RPMI7951 (cell line): ENCODE measurements at regions not wholly inside any gene's neighbourhood (a gene's known extent, or its start where the extent isn't known, plus 50 kb on each side); places are given as distances from the start of the nearest gene placed in this dataset.
A peak's percentile ranks its signal among the peaks of the same experiment; 100 is the strongest.
"Not testable (repeated sequence)": the region's sequence is repeated elsewhere in the genome, so short reads cannot be mapped to it uniquely, and the experiment has no call there.

Source experiments
- DNase-seq: peaks from one replicate; pipeline ENCODE4 v3.0.0-alpha.2; 2012; ENCODE audit warnings: low read depth

DNA sequence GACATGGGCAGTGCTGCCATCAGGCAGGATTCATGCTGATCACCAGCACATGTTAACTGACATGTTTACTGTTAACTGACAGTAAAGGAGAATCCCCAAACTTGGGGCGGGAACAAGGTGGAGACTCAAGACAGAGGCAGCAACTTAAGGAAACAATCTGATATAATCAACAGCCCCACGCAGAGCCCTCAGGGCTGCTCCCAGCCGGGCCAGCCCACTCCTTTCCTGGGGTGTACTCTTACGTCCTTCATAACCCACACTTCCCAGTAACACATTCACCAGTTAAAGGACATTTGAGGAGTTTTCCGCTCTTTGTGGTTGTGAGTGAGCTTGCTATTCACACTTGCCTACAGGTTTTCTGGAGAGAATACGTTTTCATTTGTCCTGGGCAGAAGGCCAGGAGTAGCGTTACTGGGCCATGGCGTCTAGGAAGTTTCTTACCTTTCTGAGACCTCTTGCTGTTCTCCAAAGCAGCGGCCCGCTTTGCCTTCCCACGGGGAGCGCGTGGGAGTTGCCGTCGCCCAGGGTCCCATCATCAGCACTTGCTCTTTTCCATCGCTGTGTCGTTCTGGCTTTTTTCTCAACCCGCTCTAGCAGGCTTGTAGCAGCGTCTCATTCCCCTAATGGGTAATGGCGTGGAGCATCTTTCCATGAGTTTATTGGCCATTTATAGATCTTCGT is 56.4 kb downstream of the FOXF2 start:
- no peak for DNase-seq

DNA sequence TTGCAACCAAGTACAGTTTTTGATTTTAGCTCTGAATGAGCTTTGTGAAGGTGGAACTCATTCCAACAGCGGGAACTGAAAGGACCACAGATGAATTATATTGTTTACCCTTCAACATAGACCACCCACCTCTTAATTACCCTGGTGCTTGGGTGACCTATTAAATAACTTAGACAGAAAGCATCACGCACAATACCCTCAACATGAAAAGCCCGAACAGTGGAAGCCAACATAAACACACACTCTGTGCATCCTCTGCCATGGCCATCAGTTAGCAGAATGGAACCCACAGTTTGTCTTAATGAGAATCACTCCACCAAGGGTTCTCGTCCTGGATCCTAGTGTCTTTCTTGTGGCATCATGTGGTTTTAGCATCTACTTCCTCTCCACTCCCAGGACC is 60.5 kb downstream of the FOXF2 start:
- DNase-seq, result no peak

- no peak for DNase-seq
These were observed 63.6 kb downstream of the FOXF2 start for GRCh38 chr6:1453024-1453423.

DNA sequence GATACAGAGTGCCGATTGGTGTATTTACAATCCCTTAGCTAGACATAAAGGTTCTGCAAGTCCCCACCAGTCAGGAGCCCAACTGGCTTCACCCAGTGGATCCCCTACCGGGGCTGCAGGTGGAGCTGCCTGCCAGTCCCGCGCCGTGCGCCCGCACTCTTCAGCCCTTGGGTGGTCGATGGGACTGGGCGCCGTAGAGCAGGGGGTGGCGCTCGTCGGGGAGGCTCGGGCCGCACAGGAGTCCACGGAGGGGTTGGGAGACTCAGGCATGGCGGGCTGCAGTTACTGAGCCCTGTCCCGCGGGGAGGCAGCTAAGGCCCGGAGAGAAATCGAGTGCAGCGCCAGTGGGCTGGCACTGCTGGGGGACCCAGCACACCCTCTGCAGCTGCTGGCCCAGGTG is 67.4 kb downstream of the FOXF2 start:
- not testable (repeated sequence) for DNase-seq

- peak; percentile 77 for DNase-seq
These were observed 71.8 kb downstream of the FOXF2 start for GRCh38 chr6:1461207-1461606.

DNA sequence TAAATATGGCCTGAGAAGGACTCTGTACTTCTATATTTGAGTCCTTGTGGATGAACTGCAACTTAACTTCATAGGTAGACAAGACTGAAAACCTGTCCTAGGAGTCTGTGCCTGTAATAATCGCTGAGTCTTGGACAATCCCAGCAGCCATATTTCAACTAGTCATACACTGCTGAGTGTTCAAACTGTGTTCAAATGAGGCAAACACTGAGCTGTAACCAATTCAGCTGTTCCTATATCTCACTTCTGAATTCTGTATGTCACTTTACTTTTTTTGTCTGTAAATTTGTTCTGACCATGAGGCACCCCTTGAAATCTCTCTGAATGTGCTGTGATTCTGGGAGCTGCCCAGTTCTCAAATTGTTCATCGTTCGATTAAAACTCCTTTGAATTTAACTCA is 72.4 kb downstream of the FOXF2 start:
- no peak for DNase-seq

DNA sequence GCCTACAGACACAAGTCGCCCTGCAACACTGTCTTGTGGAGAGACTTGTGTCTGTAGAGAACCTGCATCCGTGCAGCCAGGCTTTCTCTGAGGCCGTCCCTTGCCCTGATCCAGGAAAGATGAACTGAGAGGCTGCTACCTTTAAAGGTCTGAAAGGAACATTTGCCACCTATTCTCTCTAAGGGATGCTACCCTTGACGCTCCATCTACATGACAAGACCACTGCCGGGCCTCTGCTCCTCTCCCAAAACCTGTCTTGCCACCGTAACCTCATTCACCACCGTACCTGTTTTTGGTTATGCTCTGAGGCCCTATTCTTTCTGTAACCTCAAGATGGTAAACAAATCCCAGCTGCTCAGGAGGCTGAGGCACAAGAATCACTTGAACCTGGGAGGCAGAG is 73.9 kb downstream of the FOXF2 start:
- DNase-seq, result no peak

DNA sequence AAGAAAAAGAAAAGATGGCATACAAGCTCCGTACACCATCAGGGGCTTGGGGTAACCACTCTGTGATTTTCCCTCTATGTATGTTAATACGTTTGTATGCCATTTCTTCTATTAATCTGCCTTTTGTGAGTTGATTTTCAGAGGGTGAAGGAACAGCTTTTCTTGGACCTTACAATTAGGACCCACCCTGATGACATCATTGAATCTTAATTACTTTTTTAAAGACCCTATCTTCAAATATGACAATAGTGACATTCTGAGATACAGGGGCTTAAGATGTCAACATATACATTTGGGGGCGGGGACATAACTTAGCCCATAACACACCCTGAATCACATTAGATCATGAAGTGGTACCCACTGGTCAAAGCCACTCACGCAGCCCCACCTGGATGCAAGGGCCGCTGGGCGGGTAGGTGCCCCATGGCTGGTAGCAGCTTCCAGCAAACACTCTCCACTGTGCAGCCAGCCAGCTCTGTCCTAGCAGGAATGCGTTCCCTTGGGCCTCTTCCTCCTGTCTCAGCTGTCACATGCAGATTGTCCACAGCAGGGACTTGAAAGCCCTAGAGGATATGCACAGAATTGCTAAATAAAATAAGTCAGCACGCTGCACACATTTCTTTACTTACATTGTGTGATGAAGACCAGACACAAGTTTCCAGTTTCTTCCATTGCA is 74.5 kb downstream of the FOXF2 start:
- no peak for DNase-seq

DNA sequence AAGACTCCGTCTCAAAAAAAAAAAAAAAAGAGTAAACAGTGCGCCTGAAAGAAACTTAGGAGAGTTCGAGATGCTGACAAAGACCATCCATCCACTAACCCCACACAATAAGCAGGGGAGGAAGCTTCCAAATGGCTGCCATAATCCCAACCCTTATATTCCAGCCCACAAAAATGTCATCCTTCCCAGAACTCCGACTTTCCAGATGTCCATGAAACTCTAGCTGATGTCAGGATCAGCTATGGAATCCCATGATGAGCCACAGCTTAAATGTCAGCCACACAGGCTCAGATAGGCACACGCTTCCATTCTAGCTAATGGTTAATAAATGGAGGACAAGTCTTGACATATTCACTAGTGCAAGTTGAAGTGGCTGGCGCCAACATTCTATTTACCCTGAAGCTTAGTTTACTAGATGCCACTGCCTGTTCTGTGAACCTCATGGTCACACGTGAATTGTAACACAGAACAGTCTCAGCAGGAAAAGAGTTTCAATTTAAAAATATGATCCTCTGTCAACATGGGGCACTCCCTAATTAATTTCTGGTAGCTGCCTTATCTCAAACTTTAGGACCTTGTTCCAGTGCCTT is 75.5 kb downstream of the FOXF2 start:
- no peak for DNase-seq

DNA sequence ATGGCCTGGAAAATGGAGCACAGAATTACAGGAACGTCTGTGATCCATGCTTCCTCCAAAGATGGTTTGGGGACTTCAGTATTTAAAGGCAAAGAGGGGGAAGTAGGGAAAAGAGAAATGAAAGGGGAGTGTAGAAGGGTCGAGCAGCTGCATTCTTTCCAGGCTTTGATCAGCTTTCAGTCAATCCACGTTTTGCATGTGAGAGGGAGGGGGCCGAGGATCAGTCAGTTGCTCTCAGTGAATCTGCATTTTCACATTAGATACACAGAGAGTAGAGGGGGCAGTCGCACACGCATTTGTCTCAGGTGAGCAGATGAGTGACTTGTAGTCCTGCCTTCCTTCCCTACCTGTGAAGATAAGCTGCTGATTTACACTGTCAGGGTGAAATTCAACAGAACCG is 78.8 kb downstream of the FOXF2 start:
- no peak for DNase-seq

DNA sequence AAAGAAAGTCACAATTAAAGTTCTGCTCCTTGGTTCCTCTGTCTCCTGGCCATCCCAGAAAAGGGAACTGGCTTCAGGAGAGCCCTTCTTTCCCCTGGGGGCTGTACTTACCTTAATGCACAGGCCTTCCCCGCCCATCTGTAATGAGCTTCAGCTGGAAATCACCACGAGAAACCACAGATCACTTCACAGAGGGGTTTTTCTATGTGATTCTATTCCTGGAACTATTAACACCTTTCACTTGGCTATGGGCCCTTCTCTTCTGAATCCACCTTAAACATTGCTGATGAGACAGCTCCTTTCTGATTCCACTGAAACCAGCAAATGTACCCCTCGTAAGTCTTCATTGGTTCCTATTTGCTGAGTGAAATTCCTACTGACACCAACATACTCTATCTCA is 80.7 kb downstream of the FOXF2 start:
- DNase-seq, result no peak

- no peak for DNase-seq
These were observed 83.3 kb downstream of the FOXF2 start for GRCh38 chr6:1472643-1473042.

DNA sequence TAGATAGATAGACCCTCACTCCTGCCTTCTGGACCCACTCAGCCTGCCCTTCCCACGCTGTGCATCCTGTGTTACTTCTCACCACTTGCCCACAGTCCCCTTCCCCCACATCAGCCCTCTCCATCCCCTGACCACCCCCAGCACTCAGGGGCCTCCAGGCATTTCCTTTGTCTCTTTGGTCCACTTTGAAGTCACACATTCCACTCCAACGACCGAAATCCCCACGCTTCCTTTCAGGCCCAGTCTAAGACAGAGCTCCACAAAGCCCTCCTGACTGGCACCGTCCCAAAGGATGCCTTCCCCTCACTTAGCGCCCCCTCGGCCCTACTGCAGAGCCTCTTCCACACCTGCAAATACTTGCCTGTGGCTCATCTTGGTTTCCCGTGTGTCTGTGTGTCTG is 83.8 kb downstream of the FOXF2 start:
- DNase-seq, result no peak

DNA sequence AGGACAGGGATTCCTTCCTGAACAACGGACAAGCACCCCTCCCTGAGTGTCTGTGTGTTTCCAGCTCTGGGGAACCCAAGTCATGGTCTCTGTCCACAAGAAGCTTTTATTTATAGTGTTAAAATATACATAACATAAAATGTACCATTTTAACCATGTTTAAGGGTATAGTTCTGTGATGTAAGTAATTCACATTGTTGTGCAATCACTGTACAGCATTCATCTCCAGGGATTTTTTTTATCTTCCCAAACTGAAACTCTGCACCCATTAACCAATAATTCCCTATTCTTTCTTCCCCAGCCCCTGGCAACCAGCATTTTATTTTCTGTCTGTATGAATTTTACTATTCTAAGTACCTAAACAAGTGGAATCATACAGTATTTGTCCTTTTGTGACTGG is 84.2 kb downstream of the FOXF2 start:
- no peak for DNase-seq

GRCh38 chr6:1474205-1474604 is 84.8 kb downstream of the FOXF2 start:
- no peak for DNase-seq

DNA sequence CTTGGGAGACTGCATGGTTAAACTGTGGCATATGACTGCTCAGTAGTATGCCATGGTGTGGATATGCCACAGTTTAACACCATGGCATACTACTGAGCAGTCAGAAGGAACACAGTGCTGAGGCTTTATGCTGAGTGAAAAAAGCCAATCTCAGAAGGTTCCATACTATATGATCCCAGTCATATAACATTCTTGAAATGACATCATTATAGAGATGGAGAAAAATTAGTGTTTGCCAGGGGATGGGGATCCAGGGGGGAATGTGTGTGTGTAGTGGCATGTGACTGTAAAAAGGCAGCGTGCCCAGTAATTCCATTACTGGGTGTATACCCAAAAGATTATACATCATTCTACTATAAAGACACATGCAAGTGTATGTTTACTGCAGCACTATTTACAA is 85.8 kb downstream of the FOXF2 start:
- DNase-seq, result no peak

DNA sequence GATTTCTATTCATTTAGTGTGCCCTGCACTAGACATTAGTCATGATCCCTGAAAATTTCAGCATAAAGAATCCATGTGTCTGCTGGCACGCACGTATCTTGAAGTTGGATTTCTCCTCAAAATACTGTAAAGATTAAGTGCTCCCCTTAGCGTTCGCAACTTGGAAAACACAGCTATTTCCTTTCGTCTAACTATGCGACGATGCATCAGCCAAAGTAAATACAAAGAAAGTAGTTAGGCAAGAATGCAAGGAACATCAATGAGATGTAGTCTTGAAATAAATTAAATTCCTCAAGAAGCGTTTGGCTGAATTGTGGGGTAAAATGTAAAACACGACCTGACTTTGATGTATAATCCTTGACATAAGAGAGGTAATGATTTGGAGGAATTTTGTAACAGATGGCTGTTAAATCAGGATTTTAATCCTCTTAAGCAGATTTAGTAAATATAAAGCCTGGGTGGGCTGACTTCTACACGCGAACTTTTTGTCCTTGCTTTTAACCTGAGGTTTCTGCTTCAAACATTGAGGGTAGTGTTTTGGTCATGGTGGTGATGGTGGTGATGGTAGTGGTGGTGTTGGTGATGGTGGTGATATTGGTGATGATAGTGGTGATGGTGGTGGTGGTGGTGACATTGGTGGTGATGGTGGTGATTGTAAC is 88.2 kb downstream of the FOXF2 start:
- DNase-seq, result peak; percentile 74

GRCh38 chr6:1478163-1478826 is 88.9 kb downstream of the FOXF2 start:
- not testable (repeated sequence) for DNase-seq

- peak; percentile 92 for DNase-seq
These were observed 89.7 kb downstream of the FOXF2 start for GRCh38 chr6:1479095-1479494.

- no peak for DNase-seq
These were observed 90.3 kb downstream of the FOXF2 start for GRCh38 chr6:1479601-1480221.

GRCh38 chr6:1481286-1481685 is 91.9 kb downstream of the FOXF2 start:
- peak; percentile 97 for DNase-seq
